DOHH2 (cell line): ENCODE measurements at regions not wholly inside any gene's neighbourhood (a gene's known extent, or its start where the extent isn't known, plus 50 kb on each side); places are given as distances from the start of the nearest gene placed in this dataset.

Experiments
- H3F3A ChIP-seq: fragments of 200-600 bp; sonication (generic), shearing (Covaris generic); 2 replicates; pipeline ENCODE4 v1.6.0; 2016; ENCODE audit warnings: antibody characterized with exemption, mild to moderate bottlenecking; ENCODE audit not compliant: control insufficient read depth, insufficient read depth
- H3K27ac ChIP-seq: fragments of 200-600 bp; sonication (generic); 2 replicates; pipeline ENCODE4 v1.5.1; 2014; ENCODE audit warnings: low read depth, mild to moderate bottlenecking, low read length, moderate library complexity
- H3K27me3 ChIP-seq: fragments of 200-600 bp; sonication (generic); 2 replicates; pipeline ENCODE4 v1.6.1; 2014; ENCODE audit warnings: mild to moderate bottlenecking, low read length, mixed read lengths; ENCODE audit not compliant: control insufficient read depth
- H3K36me3 ChIP-seq: fragments of 200-600 bp; sonication (generic); 2 replicates; pipeline ENCODE4 v1.6.1; 2014; ENCODE audit warnings: mild to moderate bottlenecking, low read length, moderate library complexity, mixed read lengths; ENCODE audit not compliant: control insufficient read depth
- H3K4me1 ChIP-seq: fragments of 200-600 bp; sonication (generic); 2 replicates; pipeline ENCODE4 v1.6.1; 2014; ENCODE audit warnings: mild to moderate bottlenecking, low read length, mixed read lengths; ENCODE audit not compliant: control insufficient read depth
- H3K4me2 ChIP-seq: fragments of 200-600 bp; sonication (generic); 2 replicates; pipeline ENCODE4 v1.6.0; 2014; ENCODE audit warnings: mild to moderate bottlenecking, low read length, moderate library complexity
- H3K4me3 ChIP-seq: fragments of 200-600 bp; sonication (generic); 2 replicates; pipeline ENCODE4 v1.5.1; 2014; ENCODE audit warnings: mild to moderate bottlenecking, low read length, mixed read lengths
- H3K79me2 ChIP-seq: fragments of 200-600 bp; sonication (generic); 2 replicates; pipeline ENCODE4 v1.6.1; 2014; ENCODE audit warnings: mild to moderate bottlenecking, low read length, mixed read lengths; ENCODE audit not compliant: control insufficient read depth
- H3K9me2 ChIP-seq: fragments of 200-600 bp; sonication (generic); replicated peaks from 2 replicates; pipeline ENCODE4 v1.6.1; 2014; ENCODE audit warnings: mild to moderate bottlenecking, low read length, mixed read lengths; ENCODE audit not compliant: control insufficient read depth
- H3K9me3 ChIP-seq: fragments of 200-600 bp; sonication (generic); 2 replicates; pipeline ENCODE4 v1.6.1; 2014; ENCODE audit warnings: antibody characterized with exemption, low read length, mixed read lengths; ENCODE audit not compliant: control insufficient read depth, insufficient read depth
- H4K20me1 ChIP-seq: fragments of 200-600 bp; sonication (generic); 2 replicates; pipeline ENCODE4 v1.6.0; 2014; ENCODE audit warnings: low read depth, mild to moderate bottlenecking, antibody characterized with exemption, low read length, moderate library complexity; ENCODE audit not compliant: control insufficient read depth, insufficient read depth
- CTCF ChIP-seq: fragments of 200-600 bp; sonication (generic); IDR thresholded peaks from one replicate; pipeline ENCODE4 v1.5.1; 2014; ENCODE audit warnings: antibody characterized with exemption, mild to moderate bottlenecking, low read depth, low read length; ENCODE audit not compliant: poor library complexity, severe bottlenecking
- EZH2phosphoT487 ChIP-seq: fragments of 200-600 bp; sonication (generic); IDR thresholded peaks from 2 replicates; pipeline ENCODE4 v1.6.1; 2017; ENCODE audit warnings: borderline replicate concordance, mild to moderate bottlenecking, antibody characterized with exemption, low read length, moderate library complexity, mixed read lengths

DNA sequence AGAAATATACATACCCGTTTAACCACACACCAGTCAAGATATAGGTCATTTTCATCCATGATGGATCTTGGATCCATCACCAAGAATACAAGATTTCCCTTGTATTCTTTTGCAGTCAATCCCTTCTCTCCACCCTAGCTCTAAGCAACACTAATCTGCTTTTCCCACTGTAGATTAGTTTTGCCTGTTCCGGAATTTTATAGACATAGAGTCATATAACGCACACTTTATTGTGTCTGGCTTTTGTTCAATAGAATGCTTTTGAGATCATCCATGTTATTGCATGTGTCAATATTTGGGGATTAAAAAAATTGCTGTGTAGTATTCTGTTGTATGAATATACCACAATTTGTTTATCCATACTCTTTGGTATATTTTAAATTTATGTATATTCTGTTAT, 235.6 kb upstream of the BCOR start:
- Histone ChIP-seq H3K9me3 (no peaks in the 10 kb centered on the region), H4K20me1 (no peaks in the 10 kb centered on the region), H3K4me3 (no peak overlapping the region), H3K9me2 (no peaks in the 10 kb centered on the region), H3K79me2 (no peaks in the 10 kb centered on the region), H3F3A (no peaks in the 10 kb centered on the region), H3K36me3 (no peaks in the 10 kb centered on the region), H3K27me3 (no peaks in the 10 kb centered on the region), H3K27ac (no peak overlapping the region), H3K4me2 (no peak overlapping the region), H3K4me1 (no peaks in the 10 kb centered on the region)
- TF ChIP-seq EZH2phosphoT487 = no peak
- TF ChIP-seq CTCF = no peak

- no peaks in the 10 kb centered on the region for H3K9me3 ChIP-seq
- H3K36me3 ChIP-seq = no peaks in the 10 kb centered on the region
- no peak overlapping the region for H3K4me3 ChIP-seq
- H3K4me1 ChIP-seq = no peaks in the 10 kb centered on the region
- no peak overlapping the region for H3K27ac ChIP-seq
- H3F3A ChIP-seq = no peaks in the 10 kb centered on the region
- no peaks in the 10 kb centered on the region for H3K27me3 ChIP-seq
- no peak overlapping the region for H3K4me2 ChIP-seq
- no peaks in the 10 kb centered on the region for H3K79me2 ChIP-seq
- no peaks in the 10 kb centered on the region for H3K9me2 ChIP-seq
- H4K20me1 ChIP-seq = no peaks in the 10 kb centered on the region
- TF ChIP-seq EZH2phosphoT487 (no peak), CTCF (no peak)
Observed at GRCh38 chrX:40331762-40332161, 234.0 kb upstream of the BCOR start.

- Histone ChIP-seq H3K79me2 (no peaks in the 10 kb centered on the region), H3K36me3 (no peaks in the 10 kb centered on the region), H3K9me3 (no peaks in the 10 kb centered on the region), H3K4me3 (no peak overlapping the region), H3F3A (no peaks in the 10 kb centered on the region), H3K4me1 (no peaks in the 10 kb centered on the region), H3K27ac (no peak overlapping the region), H3K27me3 (no peaks in the 10 kb centered on the region), H3K9me2 (no peaks in the 10 kb centered on the region), H3K4me2 (no peak overlapping the region), H4K20me1 (no peaks in the 10 kb centered on the region)
- no peak for TF ChIP-seq CTCF
- TF ChIP-seq EZH2phosphoT487 = no peak
Observed at GRCh38 chrX:40331353-40331752, 233.6 kb upstream of the BCOR start.

- H3K9me2 ChIP-seq = no peaks in the 10 kb centered on the region
- H3K9me3 ChIP-seq = no peaks in the 10 kb centered on the region
- TF ChIP-seq EZH2phosphoT487 (no peak), CTCF (no peak)
- H3K4me1 ChIP-seq = no peaks in the 10 kb centered on the region
- H3K4me2 ChIP-seq = no peak overlapping the region
- no peak overlapping the region for H3K27ac ChIP-seq
- H3K79me2 ChIP-seq = no peaks in the 10 kb centered on the region
- no peaks in the 10 kb centered on the region for H4K20me1 ChIP-seq
- no peaks in the 10 kb centered on the region for H3K36me3 ChIP-seq
- H3F3A ChIP-seq = no peaks in the 10 kb centered on the region
- no peak overlapping the region for H3K4me3 ChIP-seq
- no peaks in the 10 kb centered on the region for H3K27me3 ChIP-seq
Observed at GRCh38 chrX:40329616-40330015, 231.9 kb upstream of the BCOR start.
